ENCODE measurements at regions not wholly inside any gene's neighbourhood (a gene's known extent, or its start where the extent isn't known, plus 50 kb on each side); places are given as distances from the start of the nearest gene placed in this dataset.
"Not testable (repeated sequence)": the region's sequence is repeated elsewhere in the genome, so short reads cannot be mapped to it uniquely, and the experiment has no call there.

- DNase-seq (ENCODE audit: low spot score) = no peak
- in situ Hi-C loops (cut with MboI; ENCODE audit: low pct_unique_long_range_greater_than_20kb, low sequenced_read_pairs, unreplicated experiment) = no loop called here
- TF ChIP-seq, protein P1, sequence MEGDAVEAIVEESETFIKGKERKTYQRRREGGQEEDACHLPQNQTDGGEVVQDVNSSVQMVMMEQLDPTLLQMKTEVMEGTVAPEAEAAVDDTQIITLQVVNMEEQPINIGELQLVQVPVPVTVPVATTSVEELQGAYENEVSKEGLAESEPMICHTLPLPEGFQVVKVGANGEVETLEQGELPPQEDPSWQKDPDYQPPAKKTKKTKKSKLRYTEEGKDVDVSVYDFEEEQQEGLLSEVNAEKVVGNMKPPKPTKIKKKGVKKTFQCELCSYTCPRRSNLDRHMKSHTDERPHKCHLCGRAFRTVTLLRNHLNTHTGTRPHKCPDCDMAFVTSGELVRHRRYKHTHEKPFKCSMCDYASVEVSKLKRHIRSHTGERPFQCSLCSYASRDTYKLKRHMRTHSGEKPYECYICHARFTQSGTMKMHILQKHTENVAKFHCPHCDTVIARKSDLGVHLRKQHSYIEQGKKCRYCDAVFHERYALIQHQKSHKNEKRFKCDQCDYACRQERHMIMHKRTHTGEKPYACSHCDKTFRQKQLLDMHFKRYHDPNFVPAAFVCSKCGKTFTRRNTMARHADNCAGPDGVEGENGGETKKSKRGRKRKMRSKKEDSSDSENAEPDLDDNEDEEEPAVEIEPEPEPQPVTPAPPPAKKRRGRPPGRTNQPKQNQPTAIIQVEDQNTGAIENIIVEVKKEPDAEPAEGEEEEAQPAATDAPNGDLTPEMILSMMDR (IDR thresholded peaks at IDR 0.05; ENCODE audit: extremely low read depth, insufficient read depth, missing control alignments) = no peak
These were observed 337.8 kb downstream of the THBS2 start for GRCh38 chr6:168915855-168916254.

DNA sequence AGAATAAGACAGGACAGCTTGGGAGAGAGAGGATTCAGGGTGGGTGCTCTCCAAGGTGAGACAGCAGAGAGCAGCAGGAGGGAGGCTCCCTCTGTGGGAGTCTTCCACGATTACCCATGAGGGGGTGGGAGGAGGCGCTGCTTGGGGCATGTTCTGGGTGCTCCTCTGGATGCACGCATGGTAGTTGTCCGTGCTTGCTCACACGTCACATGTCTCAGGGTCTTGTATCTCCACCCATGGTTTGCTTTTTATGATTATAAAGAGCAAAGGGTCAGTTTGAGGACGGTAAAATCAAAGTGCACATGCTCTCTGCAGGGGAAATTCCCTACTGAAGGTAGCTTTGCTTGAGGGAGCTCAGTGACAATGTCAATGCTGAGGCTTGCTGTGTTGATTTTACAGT, 338.4 kb downstream of the THBS2 start:
- TF ChIP-seq, protein P1 (IDR thresholded peaks at IDR 0.05; ENCODE audit: extremely low read depth, insufficient read depth, missing control alignments) = no peak
- no peak for DNase-seq (ENCODE audit: low spot score)
- in situ Hi-C loops (cut with MboI; ENCODE audit: low pct_unique_long_range_greater_than_20kb, low sequenced_read_pairs, unreplicated experiment) = no loop called here

GRCh38 chr6:168913866-168914469, 339.7 kb downstream of the THBS2 start:
- DNase-seq (ENCODE audit: low spot score) = no peak
- in situ Hi-C loops (cut with MboI; ENCODE audit: low pct_unique_long_range_greater_than_20kb, low sequenced_read_pairs, unreplicated experiment) = no loop called here
- TF ChIP-seq, protein P1 (IDR thresholded peaks at IDR 0.05; ENCODE audit: extremely low read depth, insufficient read depth, missing control alignments) = no peak

DNA sequence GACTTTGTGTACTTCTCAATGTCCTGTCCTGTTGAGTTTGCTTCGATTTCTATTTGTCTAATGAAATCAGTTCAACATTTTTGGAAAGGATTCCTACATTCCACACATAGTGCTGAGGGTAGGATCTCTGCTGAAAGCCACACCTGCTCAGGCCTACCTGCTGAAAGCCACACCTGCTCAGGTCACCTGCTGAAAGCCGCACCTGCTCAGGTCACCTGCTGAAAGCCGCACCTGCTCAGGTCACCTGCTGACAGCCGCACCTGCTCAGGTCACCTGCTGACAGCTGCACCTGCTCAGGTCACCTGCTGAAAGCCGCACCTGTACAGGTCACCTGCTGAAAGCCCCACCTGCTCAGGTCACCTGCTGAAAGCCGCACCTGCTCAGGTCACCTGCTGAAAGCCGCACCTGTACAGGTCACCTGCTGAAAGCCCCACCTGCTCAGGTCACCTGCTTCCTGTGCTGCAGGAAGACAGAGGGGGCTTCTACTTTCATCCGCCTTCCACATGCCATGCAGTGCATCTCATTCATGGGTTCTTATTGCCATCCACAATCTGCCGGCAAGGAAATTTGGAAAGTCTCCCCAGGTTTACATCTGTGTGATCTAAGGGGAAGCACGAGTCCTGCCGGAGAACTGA, 340.3 kb downstream of the THBS2 start:
- DNase-seq (ENCODE audit: low spot score); in situ Hi-C loops (cut with MboI; ENCODE audit: low pct_unique_long_range_greater_than_20kb, low sequenced_read_pairs, unreplicated experiment): not testable (repeated sequence)

GRCh38 chr6:168909288-168909687, 344.4 kb downstream of the THBS2 start:
- in situ Hi-C loops (cut with MboI; ENCODE audit: low pct_unique_long_range_greater_than_20kb, low sequenced_read_pairs, unreplicated experiment) = no loop called here
- no peak for DNase-seq (ENCODE audit: low spot score)
- TF ChIP-seq, protein P1 (IDR thresholded peaks at IDR 0.05; ENCODE audit: extremely low read depth, insufficient read depth, missing control alignments) = no peak

- TF ChIP-seq, protein P1 (IDR thresholded peaks at IDR 0.05; ENCODE audit: extremely low read depth, insufficient read depth, missing control alignments) = no peak
- in situ Hi-C loops (cut with MboI; ENCODE audit: low pct_unique_long_range_greater_than_20kb, low sequenced_read_pairs, unreplicated experiment) = no loop called here
- DNase-seq (ENCODE audit: low spot score) = no peak
These were observed 344.8 kb downstream of the THBS2 start for GRCh38 chr6:168908887-168909286.

DNA sequence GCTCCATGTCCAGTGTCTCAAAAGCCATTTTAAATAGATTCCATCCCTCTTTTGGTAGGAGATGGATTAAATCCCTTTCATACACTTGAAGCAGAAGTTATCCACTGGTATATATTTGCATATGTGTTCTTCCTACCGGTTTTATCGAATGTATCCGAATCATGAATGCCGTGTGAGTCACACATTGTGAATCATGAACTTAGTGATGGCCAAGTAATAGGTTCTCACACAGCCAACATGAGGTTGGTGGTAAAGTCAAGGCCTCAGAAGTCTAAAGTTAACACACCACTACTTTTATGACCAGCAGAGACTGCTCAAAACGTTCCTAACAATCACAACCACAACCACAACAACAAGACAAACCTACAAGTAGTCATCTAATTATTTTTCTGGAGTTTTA, 345.5 kb downstream of the THBS2 start:
- in situ Hi-C loops (cut with MboI; ENCODE audit: low pct_unique_long_range_greater_than_20kb, low sequenced_read_pairs, unreplicated experiment) = no loop called here
- DNase-seq (ENCODE audit: low spot score) = no peak
- TF ChIP-seq, protein P1 (IDR thresholded peaks at IDR 0.05; ENCODE audit: extremely low read depth, insufficient read depth, missing control alignments) = no peak
